SK-N-SH (cell line): ENCODE measurements at regions not wholly inside any gene's neighbourhood (a gene's known extent, or its start where the extent isn't known, plus 50 kb on each side); places are given as distances from the start of the nearest gene placed in this dataset.
A peak's percentile ranks its signal among the peaks of the same experiment; 100 is the strongest.

Experiments used
- CTCF ChIA-PET: fragments of 300-600, 350-600 bp; formaldehyde crosslinking; extraction: SDS; loops from one replicate; lab custom pipeline; 2021; lab: Yijun Ruan, JAX
- POLR2A ChIA-PET: fragments of 350-600 bp; sonication (Branson Sonifier 250); formaldehyde crosslinking; extraction: SDS; loops from one replicate; lab custom pipeline; 2020; ENCODE audit warnings: antibody characterized with exemption, inconsistent platforms; lab: Yijun Ruan, JAX
- DNase-seq: peaks from one replicate; pipeline ENCODE4 v3.0.0; 2012
- H2AFZ ChIP-seq: fragments of 200-600 bp; sonication (generic); 2 replicates; pipeline ENCODE4 v1.8.1; 2016; ENCODE audit warnings: antibody characterized with exemption, mild to moderate bottlenecking, low read depth
- H3F3A ChIP-seq: fragments of 200-600 bp; sonication (generic); replicated peaks from 2 replicates; pipeline ENCODE3; 2016; ENCODE audit warnings: antibody characterized with exemption, mild to moderate bottlenecking; ENCODE audit not compliant: insufficient read depth
- H3K27ac ChIP-seq, 2 experiments: fragments of 200-500 bp in 1 of 2; fragments of 200-600 bp in 1 of 2; sonication (Bioruptor generic) in 1 of 2; sonication (generic), shearing (Covaris generic) in 1 of 2; 2 replicates each; pipeline versions ENCODE4 v1.5.1 to v1.6.1; 2014 to 2016; ENCODE audit warnings: low read depth in 2 of 2, inconsistent platforms in 1 of 2, low read length in 1 of 2, mild to moderate bottlenecking in 1 of 2, mixed read lengths in 1 of 2
- H3K27me3 ChIP-seq: fragments of 200-600 bp; sonication (generic), shearing (Covaris generic); 2 replicates; pipeline ENCODE4 v1.6.1; 2016; ENCODE audit warnings: mixed run types; ENCODE audit not compliant: insufficient read depth
- H3K36me3 ChIP-seq, 2 experiments: fragments of 200-500 bp in 1 of 2; fragments of 200-600 bp in 1 of 2; sonication (Bioruptor generic) in 1 of 2; sonication (generic) in 1 of 2; replicated peaks in 1 of 2; 2 replicates each; pipeline versions ENCODE3 to v1.5.1; 2014 to 2016; ENCODE audit warnings: low read length in 1 of 2, mild to moderate bottlenecking in 1 of 2; ENCODE audit not compliant: insufficient read depth in 2 of 2, control insufficient read depth in 1 of 2
- H3K4me1 ChIP-seq, 2 experiments: fragments of 200-500 bp in 1 of 2; fragments of 200-600 bp in 1 of 2; sonication (Bioruptor generic) in 1 of 2; sonication (generic), shearing (Covaris generic) in 1 of 2; 2 replicates each; pipeline versions ENCODE4 v1.5.1 to v1.6.1; 2014 to 2016; ENCODE audit warnings: low read depth in 1 of 2, low read length in 1 of 2, mixed run types in 1 of 2; ENCODE audit not compliant: insufficient read depth in 2 of 2, control insufficient read depth in 1 of 2
- H3K4me2 ChIP-seq: fragments of 200-600 bp; sonication (generic), shearing (Covaris generic); 2 replicates; pipeline ENCODE4 v1.6.1; 2017; ENCODE audit warnings: mixed run types
- H3K4me3 ChIP-seq, 2 experiments: fragments of 200-500 bp in 1 of 2; fragments of 200-600 bp in 1 of 2; sonication (Bioruptor generic) in 1 of 2; sonication (generic), shearing (Covaris generic) in 1 of 2; 2 replicates each; pipeline versions ENCODE4 v1.5.1 to v1.8.1; 2014 to 2016; ENCODE audit warnings: low read depth in 2 of 2, inconsistent platforms in 1 of 2, low read length in 1 of 2, mild to moderate bottlenecking in 1 of 2, mixed read lengths in 1 of 2, moderate library complexity in 1 of 2
- H3K79me2 ChIP-seq: fragments of 200-600 bp; sonication (generic); 2 replicates; pipeline ENCODE4 v1.8.1; 2017; ENCODE audit warnings: mild to moderate bottlenecking; ENCODE audit not compliant: insufficient read depth
- H3K9ac ChIP-seq: fragments of 200-600 bp; sonication (generic); 2 replicates; pipeline ENCODE4 v1.6.1; 2017; ENCODE audit warnings: mixed run types
- H3K9me2 ChIP-seq: fragments of 200-600 bp; sonication (generic); 2 replicates; pipeline ENCODE4 v1.6.1; 2017; ENCODE audit warnings: mixed run types
- H3K9me3 ChIP-seq: fragments of 200-600 bp; sonication (generic); 2 replicates; pipeline ENCODE4 v1.6.1; 2017; ENCODE audit warnings: mixed run types, mild to moderate bottlenecking, moderate library complexity
- H4K20me1 ChIP-seq: fragments of 200-600 bp; sonication (generic); 2 replicates; pipeline ENCODE4 v1.6.1; 2017; ENCODE audit warnings: mild to moderate bottlenecking, mixed run types; ENCODE audit not compliant: insufficient read depth
- EP300 ChIP-seq, 2 experiments: IDR thresholded peaks; 2 replicates each; pipeline versions ENCODE4 v1.4.0 to v1.6.1; 2012; ENCODE audit warnings: borderline replicate concordance in 1 of 2, low read depth in 1 of 2, low read length in 1 of 2
- JUND ChIP-seq: IDR thresholded peaks from 2 replicates; pipeline ENCODE4 v1.4.0; 2012
- MEF2A ChIP-seq: IDR thresholded peaks from 2 replicates; pipeline ENCODE4 v1.4.0; 2012; ENCODE audit warnings: low read depth, borderline replicate concordance
- MXI1 ChIP-seq: IDR thresholded peaks from 2 replicates; pipeline ENCODE4 v1.6.1; 2012; ENCODE audit warnings: mild to moderate bottlenecking, low read depth, low read length, improper control_type of control experiment
- RFX5 ChIP-seq: IDR thresholded peaks from 2 replicates; pipeline ENCODE4 v1.6.1; 2012; ENCODE audit warnings: mild to moderate bottlenecking, improper control_type of control experiment, low read length
- SIN3A ChIP-seq: IDR thresholded peaks from 2 replicates; pipeline ENCODE4 v1.6.1; 2012; ENCODE audit warnings: low read depth, mild to moderate bottlenecking, low read length, moderate library complexity, borderline replicate concordance
- WGBS: methylation state at CpG from one replicate; pipeline ENCODE4 v1.1.6; 2017; ENCODE audit warnings: low lambda C conversion rate; 5-methylcytosine and 5-hydroxymethylcytosine counted together
- TF ChIP-seq, protein P1 (sequence below): fragments of 200-600 bp; sonication (generic); IDR thresholded peaks from 2 replicates; pipeline ENCODE4 v1.6.1; 2017; ENCODE audit warnings: antibody characterized with exemption, mild to moderate bottlenecking, moderate library complexity

DNA sequence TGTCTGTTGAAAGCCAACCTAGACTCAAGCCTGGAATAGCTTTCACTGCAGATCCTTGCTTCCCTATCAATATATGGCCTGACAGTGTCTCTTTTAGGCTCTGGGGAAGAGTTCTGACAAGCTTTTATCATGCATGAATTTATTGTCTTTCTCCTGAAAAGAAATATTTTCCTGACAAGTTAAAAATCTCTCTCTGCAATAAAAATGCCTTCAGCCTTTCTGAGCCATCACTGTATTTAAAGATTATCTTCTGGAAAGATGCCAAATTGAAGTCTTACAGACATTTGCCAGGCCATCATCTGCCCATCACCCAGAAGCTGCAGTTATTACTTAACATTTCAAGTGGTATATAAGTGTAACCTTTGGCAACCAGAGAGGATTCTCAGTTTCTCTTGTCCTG, 88.1 kb upstream of the HTR1A start:
- Histone ChIP-seq H3K9me3 (no peaks in the 10 kb centered on the region), H3K4me1 (no peaks in the 10 kb centered on the region), H3F3A (no peaks in the 10 kb centered on the region), H3K27me3 (no peaks in the 10 kb centered on the region), H3K79me2 (no peaks in the 10 kb centered on the region), H3K4me3 (no peak overlapping the region), H3K36me3 (no peaks in the 10 kb centered on the region), H4K20me1 (no peaks in the 10 kb centered on the region), H3K9ac (no peak overlapping the region), H3K27ac (no peak overlapping the region), H2AFZ (no peak overlapping the region), H3K4me2 (no peak overlapping the region), H3K9me2 (no peaks in the 10 kb centered on the region)
- ChIA-PET POLR2A (no interaction called here), CTCF (no interaction called here)
- DNase-seq, result no peak
- no peak for TF ChIP-seq JUND
- TF ChIP-seq MXI1, result no peak
- no peak for TF ChIP-seq EP300 (IDR thresholded peaks at IDR 0.05; ENCODE audit: borderline replicate concordance in 1 of 2, low read depth in 1 of 2, low read length in 1 of 2)
- TF ChIP-seq SIN3A, result no peak

DNA sequence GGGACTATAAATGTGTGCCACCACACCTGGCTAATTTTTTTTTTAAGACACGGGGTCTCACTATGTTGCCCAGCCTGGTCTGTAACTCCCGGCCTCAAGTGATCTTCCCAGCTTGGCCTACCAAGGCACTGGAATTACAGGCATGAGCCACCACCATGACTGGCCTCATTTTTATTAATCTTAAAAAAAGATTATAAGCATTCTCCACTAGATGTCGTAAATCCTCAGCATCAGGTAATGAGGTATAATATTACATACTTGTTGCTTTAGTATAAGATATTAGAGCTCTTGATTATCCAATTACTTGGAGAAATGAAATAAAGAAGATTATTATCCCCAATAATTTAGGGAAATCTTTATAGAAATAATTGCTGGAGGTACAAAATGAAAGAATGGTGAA, 78.2 kb upstream of the HTR1A start:
- Histone ChIP-seq H3K4me3 (no peak overlapping the region), H3F3A (no peaks in the 10 kb centered on the region), H4K20me1 (no peaks in the 10 kb centered on the region), H3K9me3 (no peaks in the 10 kb centered on the region), H3K79me2 (no peaks in the 10 kb centered on the region), H3K27ac (no peak overlapping the region), H3K9me2 (no peaks in the 10 kb centered on the region), H3K36me3 (no peaks in the 10 kb centered on the region), H2AFZ (no peak overlapping the region), H3K4me2 (no peak overlapping the region), H3K9ac (no peak overlapping the region), H3K4me1 (no peaks in the 10 kb centered on the region), H3K27me3 (no peaks in the 10 kb centered on the region)
- DNase-seq, result no peak
- CTCF ChIA-PET, result no interaction called here
- POLR2A ChIA-PET, result no interaction called here
- TF ChIP-seq RFX5, result no peak
- TF ChIP-seq, protein P1, sequence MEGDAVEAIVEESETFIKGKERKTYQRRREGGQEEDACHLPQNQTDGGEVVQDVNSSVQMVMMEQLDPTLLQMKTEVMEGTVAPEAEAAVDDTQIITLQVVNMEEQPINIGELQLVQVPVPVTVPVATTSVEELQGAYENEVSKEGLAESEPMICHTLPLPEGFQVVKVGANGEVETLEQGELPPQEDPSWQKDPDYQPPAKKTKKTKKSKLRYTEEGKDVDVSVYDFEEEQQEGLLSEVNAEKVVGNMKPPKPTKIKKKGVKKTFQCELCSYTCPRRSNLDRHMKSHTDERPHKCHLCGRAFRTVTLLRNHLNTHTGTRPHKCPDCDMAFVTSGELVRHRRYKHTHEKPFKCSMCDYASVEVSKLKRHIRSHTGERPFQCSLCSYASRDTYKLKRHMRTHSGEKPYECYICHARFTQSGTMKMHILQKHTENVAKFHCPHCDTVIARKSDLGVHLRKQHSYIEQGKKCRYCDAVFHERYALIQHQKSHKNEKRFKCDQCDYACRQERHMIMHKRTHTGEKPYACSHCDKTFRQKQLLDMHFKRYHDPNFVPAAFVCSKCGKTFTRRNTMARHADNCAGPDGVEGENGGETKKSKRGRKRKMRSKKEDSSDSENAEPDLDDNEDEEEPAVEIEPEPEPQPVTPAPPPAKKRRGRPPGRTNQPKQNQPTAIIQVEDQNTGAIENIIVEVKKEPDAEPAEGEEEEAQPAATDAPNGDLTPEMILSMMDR, result peak; percentile 41
- WGBS, result 2% methylated on average over 3 of the region's 3 CpGs

DNA sequence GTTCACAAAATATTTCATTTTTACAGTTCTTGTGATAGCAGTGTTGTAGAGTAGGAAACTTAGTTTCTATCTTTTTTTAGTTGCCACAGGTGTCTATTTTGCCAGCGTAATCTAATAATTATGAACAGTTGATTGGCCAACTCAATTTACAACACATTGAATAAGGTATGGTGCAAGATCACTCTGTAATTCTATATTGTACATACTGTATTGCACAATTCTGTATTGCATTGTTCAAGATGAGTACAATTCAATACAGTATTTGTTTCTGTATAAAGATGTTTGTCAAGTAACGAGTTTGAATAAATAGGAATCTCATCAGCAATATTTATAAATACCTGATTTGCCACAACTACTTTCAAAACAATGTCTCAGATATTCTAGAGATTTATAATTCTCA, 64.2 kb upstream of the HTR1A start:
- Histone ChIP-seq H3K27me3 (no peaks in the 10 kb centered on the region), H3F3A (no peaks in the 10 kb centered on the region), H3K9me3 (no peaks in the 10 kb centered on the region), H3K36me3 (no peaks in the 10 kb centered on the region)
- POLR2A ChIA-PET, result no interaction called here
- no peak for TF ChIP-seq MEF2A
- TF ChIP-seq, all 33 proteins: peak for 0
- Histone ChIP-seq H2AFZ (no peak overlapping the region), H3K4me2 (no peak overlapping the region), H3K4me1 (no peaks in the 10 kb centered on the region), H4K20me1 (no peaks in the 10 kb centered on the region), H3K27ac (no peak overlapping the region), H3K4me3 (no peak overlapping the region), H3K79me2 (no peaks in the 10 kb centered on the region), H3K9ac (no peak overlapping the region), H3K9me2 (no peaks in the 10 kb centered on the region)
- CTCF ChIA-PET, result no interaction called here
- DNase-seq, result no peak
- WGBS, result 5% methylated on average over 2 of the region's 2 CpGs
